Activated CD8-positive, alpha-beta memory T cell treated with anti-CD3 and anti-CD28 coated beads for 1 hour (primary cell): ENCODE measurements at regions not wholly inside any gene's neighbourhood (a gene's known extent, or its start where the extent isn't known, plus 50 kb on each side); places are given as distances from the start of the nearest gene placed in this dataset.

Experiments
- DNase-seq, 2 donors: peaks; one replicate each; pipeline ENCODE4 v3.0.0-alpha.2; 2020; ENCODE audit warnings: low read depth in 1 of 2; ENCODE audit errors: extremely low read depth in 1 of 2

- no peak for DNase-seq
Measured at GRCh38 chr16:6248199-6248598, 1084.4 kb upstream of the RBFOX1 start.

GRCh38 chr16:6247775-6248174 is 1084.9 kb upstream of the RBFOX1 start:
- DNase-seq: no peak

GRCh38 chr16:6247150-6247549 is 1085.5 kb upstream of the RBFOX1 start:
- no peak for DNase-seq

- no peak for DNase-seq
Measured at GRCh38 chr16:6246266-6246665, 1086.4 kb upstream of the RBFOX1 start.

GRCh38 chr16:6232056-6232455 is 1100.6 kb upstream of the RBFOX1 start:
- no peak for DNase-seq

- no peak for DNase-seq
Measured at GRCh38 chr16:6231398-6231797, 1101.2 kb upstream of the RBFOX1 start.

GRCh38 chr16:6229186-6229585 is 1103.5 kb upstream of the RBFOX1 start:
- no peak for DNase-seq

GRCh38 chr16:6218855-6219254 is 1113.8 kb upstream of the RBFOX1 start:
- no peak for DNase-seq

GRCh38 chr16:6216836-6217235 is 1115.8 kb upstream of the RBFOX1 start:
- no peak for DNase-seq

- no peak for DNase-seq
Measured at GRCh38 chr16:6211644-6212043, 1114.0 kb upstream of the EEF2KMT start.

GRCh38 chr16:6209355-6209930 is 1111.8 kb upstream of the EEF2KMT start:
- no peak for DNase-seq

- no peak for DNase-seq
Measured at GRCh38 chr16:6207580-6207979, 1110.0 kb upstream of the EEF2KMT start.

GRCh38 chr16:6207124-6207523 is 1109.5 kb upstream of the EEF2KMT start:
- DNase-seq: no peak

- DNase-seq: no peak
Measured at GRCh38 chr16:6206080-6206479, 1108.5 kb upstream of the EEF2KMT start.

- DNase-seq: no peak
Measured at GRCh38 chr16:6204945-6205344, 1107.3 kb upstream of the EEF2KMT start.

GRCh38 chr16:6200861-6201260 is 1103.3 kb upstream of the EEF2KMT start:
- no peak for DNase-seq

GRCh38 chr16:6200271-6200670 is 1102.7 kb upstream of the EEF2KMT start:
- DNase-seq: no peak

- DNase-seq: no peak
Measured at GRCh38 chr16:6195966-6196365, 1098.4 kb upstream of the EEF2KMT start.

- DNase-seq: no peak
Measured at GRCh38 chr16:6193718-6194117, 1096.1 kb upstream of the EEF2KMT start.

GRCh38 chr16:6192984-6193383 is 1095.4 kb upstream of the EEF2KMT start:
- no peak for DNase-seq

GRCh38 chr16:6192532-6192931 is 1094.9 kb upstream of the EEF2KMT start:
- no peak for DNase-seq

GRCh38 chr16:6190776-6191175 is 1093.2 kb upstream of the EEF2KMT start:
- DNase-seq: no peak

GRCh38 chr16:6189216-6189615 is 1091.6 kb upstream of the EEF2KMT start:
- no peak for DNase-seq
